Pulmonary artery endothelial cell (primary cell): ENCODE measurements at regions not wholly inside any gene's neighbourhood (a gene's known extent, or its start where the extent isn't known, plus 50 kb on each side); places are given as distances from the start of the nearest gene placed in this dataset.
"Not testable (repeated sequence)": the region's sequence is repeated elsewhere in the genome, so short reads cannot be mapped to it uniquely, and the experiment has no call there.

ENCODE experiments used
- DNase-seq: peaks from one replicate; pipeline ENCODE4 v3.0.0-alpha.2; 2011; ENCODE audit warnings: low read depth, low spot score

GRCh38 chr4:114249561-114249960 lies 270.1 kb upstream of the ARSJ start:
- DNase-seq, result no peak

- no peak for DNase-seq
Measured at GRCh38 chr4:114249976-114250375, 270.5 kb upstream of the ARSJ start.

- no peak for DNase-seq
Measured at GRCh38 chr4:114250439-114250891, 271.0 kb upstream of the ARSJ start.

GRCh38 chr4:114251020-114251419 lies 271.6 kb upstream of the ARSJ start:
- DNase-seq, result no peak

GRCh38 chr4:114252499-114252898 lies 273.1 kb upstream of the ARSJ start:
- DNase-seq, result no peak

GRCh38 chr4:114257501-114257900 lies 278.1 kb upstream of the ARSJ start:
- no peak for DNase-seq

GRCh38 chr4:114262421-114262820 lies 283.0 kb upstream of the ARSJ start:
- not testable (repeated sequence) for DNase-seq

GRCh38 chr4:114263233-114263632 lies 283.8 kb upstream of the ARSJ start:
- no peak for DNase-seq

GRCh38 chr4:114264452-114264851 lies 285.0 kb upstream of the ARSJ start:
- DNase-seq, result no peak

GRCh38 chr4:114264877-114265291 lies 285.4 kb upstream of the ARSJ start:
- no peak for DNase-seq

GRCh38 chr4:114265342-114265741 lies 285.9 kb upstream of the ARSJ start:
- no peak for DNase-seq

- no peak for DNase-seq
Measured at GRCh38 chr4:114267976-114268375, 288.5 kb upstream of the ARSJ start.

- DNase-seq, result no peak
Measured at GRCh38 chr4:114271031-114271430, 291.6 kb upstream of the ARSJ start.

- DNase-seq, result peak; percentile 67
Measured at GRCh38 chr4:114272226-114272625, 292.8 kb upstream of the ARSJ start.

GRCh38 chr4:114273238-114273637 lies 293.8 kb upstream of the ARSJ start:
- no peak for DNase-seq

GRCh38 chr4:114277690-114278089 lies 298.2 kb upstream of the ARSJ start:
- DNase-seq, result no peak

- DNase-seq, result no peak
Measured at GRCh38 chr4:114279066-114279465, 299.6 kb upstream of the ARSJ start.

GRCh38 chr4:114279711-114280110 lies 300.3 kb upstream of the ARSJ start:
- no peak for DNase-seq

- no peak for DNase-seq
Measured at GRCh38 chr4:114280645-114281044, 301.2 kb upstream of the ARSJ start.

- DNase-seq, result no peak
Measured at GRCh38 chr4:114281164-114281960, 301.9 kb upstream of the ARSJ start.

- DNase-seq, result no peak
Measured at GRCh38 chr4:114282937-114283336, 303.5 kb upstream of the ARSJ start.

GRCh38 chr4:114284629-114285028 lies 305.2 kb upstream of the ARSJ start:
- no peak for DNase-seq

GRCh38 chr4:114286262-114286810 lies 306.9 kb upstream of the ARSJ start:
- DNase-seq, result no peak
